H1 (cell line): ENCODE measurements at regions not wholly inside any gene's neighbourhood (a gene's known extent, or its start where the extent isn't known, plus 50 kb on each side); places are given as distances from the start of the nearest gene placed in this dataset.

Source experiments
- CTCF ChIA-PET: fragments of 300-600 bp; sonication (Branson Sonifier 250); formaldehyde crosslinking; loops from one replicate; lab custom pipeline; 2021; ENCODE audit not compliant: partially characterized antibody; lab: Charles Lee
- POLR2A ChIA-PET: fragments of 300-600 bp; sonication (Branson Sonifier 250); formaldehyde crosslinking; loops from one replicate; lab custom pipeline; 2021; ENCODE audit warnings: inconsistent platforms; ENCODE audit not compliant: partially characterized antibody; lab: Charles Lee
- DNase-seq, 2 experiments: peaks; one replicate each; pipeline versions ENCODE4 v3.0.0 to v3.0.0-alpha.2; 2010 to 2022; ENCODE audit warnings: low spot score in 2 of 2, low read depth in 1 of 2, mixed read lengths in 1 of 2
- FAIRE-seq: peaks from 2 replicates; lab custom pipeline; 2011; peaks lifted over from hg19 to GRCh38; lab: Jason Lieb, UNC
- H2AFZ ChIP-seq: 2 replicates; pipeline ENCODE4 v1.8.1; 2012; ENCODE audit warnings: low read length, inconsistent platforms
- H2AK5ac ChIP-seq: 2 replicates; pipeline ENCODE4 v1.6.1; 2013; ENCODE audit warnings: low read depth, low read length
- H2BK120ac ChIP-seq: replicated peaks from 2 replicates; pipeline ENCODE3; 2013; ENCODE audit warnings: low read depth, low read length, inconsistent platforms
- H2BK12ac ChIP-seq: 2 replicates; pipeline ENCODE4 v1.6.1; 2013; ENCODE audit warnings: low read depth, low read length
- H2BK15ac ChIP-seq: 2 replicates; pipeline ENCODE4 v1.6.1; 2013; ENCODE audit warnings: low read length
- H2BK20ac ChIP-seq: 2 replicates; pipeline ENCODE4 v1.6.1; 2013; ENCODE audit warnings: low read length
- H2BK5ac ChIP-seq: 2 replicates; pipeline ENCODE4 v1.6.1; 2013; ENCODE audit warnings: low read depth, low read length
- H3K14ac ChIP-seq: 2 replicates; pipeline ENCODE4 v1.6.1; 2013; ENCODE audit warnings: inconsistent platforms; ENCODE audit not compliant: insufficient read length
- H3K18ac ChIP-seq: 2 replicates; pipeline ENCODE4 v1.6.1; 2013; ENCODE audit warnings: low read length; ENCODE audit errors: extremely low read depth
- H3K23ac ChIP-seq: 2 replicates; pipeline ENCODE4 v1.6.1; 2013; ENCODE audit warnings: inconsistent platforms; ENCODE audit not compliant: insufficient read length
- H3K23me2 ChIP-seq: 2 replicates; pipeline ENCODE4 v1.6.1; 2013; ENCODE audit warnings: low read depth, low read length
- H3K27ac ChIP-seq: 2 replicates; pipeline ENCODE4 v1.6.1; 2011; ENCODE audit warnings: low read depth, low read length, inconsistent platforms
- H3K27me3 ChIP-seq, 4 experiments: replicated peaks in 1 of 4; 1 replicate in 1 of 4; 2 replicates in 3 of 4; pipeline versions ENCODE4 v1.6.1 to v1.8.1; 2011 to 2013; ENCODE audit warnings: low read length in 3 of 4, mild to moderate bottlenecking in 3 of 4, inconsistent platforms in 2 of 4, mixed read lengths in 2 of 4, moderate library complexity in 1 of 4; ENCODE audit not compliant: control insufficient read depth in 3 of 4, insufficient read depth in 3 of 4; ENCODE audit errors: extremely low read depth in 1 of 4
- H3K36me3 ChIP-seq, 4 experiments: 2 replicates each; pipeline versions ENCODE4 v1.6.1 to v1.8.1; 2011 to 2013; ENCODE audit warnings: mild to moderate bottlenecking in 4 of 4, low read length in 3 of 4, moderate library complexity in 2 of 4, control low read depth in 1 of 4, inconsistent platforms in 1 of 4; ENCODE audit not compliant: insufficient read depth in 4 of 4, control insufficient read depth in 2 of 4
- H3K4ac ChIP-seq: replicated peaks from 2 replicates; pipeline ENCODE3; 2013; ENCODE audit warnings: low read length, low read depth, mixed read lengths, inconsistent platforms; ENCODE audit not compliant: insufficient read length
- H3K4me1 ChIP-seq, 4 experiments: replicated peaks in 1 of 4; 1 replicate in 1 of 4; 2 replicates in 3 of 4; pipeline versions ENCODE4 v1.6.1 to v1.8.1; 2011 to 2013; ENCODE audit warnings: low read length in 3 of 4, inconsistent platforms in 2 of 4, mixed read lengths in 1 of 4; ENCODE audit not compliant: insufficient read depth in 4 of 4, control insufficient read depth in 3 of 4
- H3K4me2 ChIP-seq, 2 experiments: 2 replicates each; pipeline versions ENCODE4 v1.6.1 to v1.8.1; 2011 to 2013; ENCODE audit warnings: low read depth in 2 of 2, low read length in 2 of 2, control low read depth in 1 of 2, inconsistent platforms in 1 of 2, mild to moderate bottlenecking in 1 of 2; ENCODE audit not compliant: insufficient read depth in 1 of 2
- H3K4me3 ChIP-seq, 4 experiments: fragments of 200-600, 300-600 bp in 1 of 4; sonication (generic), shearing (Covaris generic), sonication (Bioruptor Twin) in 1 of 4; 2 replicates each; pipeline versions ENCODE4 v1.5.1 to v1.8.1; 2011 to 2016; ENCODE audit warnings: low read length in 4 of 4, low read depth in 3 of 4, control low read depth in 2 of 4, inconsistent platforms in 2 of 4, mild to moderate bottlenecking in 2 of 4, mixed read lengths in 1 of 4, moderate library complexity in 1 of 4; ENCODE audit not compliant: insufficient read depth in 2 of 4; ENCODE audit errors: extremely low read depth in 1 of 4
- H3K56ac ChIP-seq: replicated peaks from 2 replicates; pipeline ENCODE3; 2013; ENCODE audit warnings: low read depth, mild to moderate bottlenecking, mixed read lengths, low read length, inconsistent platforms; ENCODE audit not compliant: insufficient read length
- H3K79me1 ChIP-seq: 2 replicates; pipeline ENCODE4 v1.6.1; 2013; ENCODE audit warnings: low read depth, low read length, control low read depth
- H3K79me2 ChIP-seq, 2 experiments: 2 replicates each; pipeline versions ENCODE4 v1.6.1 to v1.8.1; 2012 to 2013; ENCODE audit warnings: low read length in 2 of 2, mild to moderate bottlenecking in 2 of 2, inconsistent platforms in 1 of 2; ENCODE audit not compliant: insufficient read depth in 2 of 2, control insufficient read depth in 1 of 2
- H3K9ac ChIP-seq, 4 experiments: replicated peaks in 1 of 4; 1 replicate in 1 of 4; 2 replicates in 3 of 4; pipeline versions ENCODE4 v1.6.1 to v1.8.1; 2011 to 2013; ENCODE audit warnings: low read depth in 3 of 4, low read length in 3 of 4, control low read depth in 2 of 4, mild to moderate bottlenecking in 2 of 4, moderate library complexity in 2 of 4, inconsistent platforms in 1 of 4; ENCODE audit errors: extremely low read depth in 1 of 4
- H3K9me3 ChIP-seq, 2 experiments: 2 replicates each; pipeline versions ENCODE4 v1.6.1 to v1.8.1; 2012 to 2013; ENCODE audit warnings: mild to moderate bottlenecking in 2 of 2, moderate library complexity in 2 of 2, control low read depth in 1 of 2, inconsistent platforms in 1 of 2, low read depth in 1 of 2, low read length in 1 of 2, mixed read lengths in 1 of 2; ENCODE audit not compliant: insufficient read depth in 2 of 2
- H4K20me1 ChIP-seq, 2 experiments: replicated peaks in 1 of 2; 2 replicates each; pipeline versions ENCODE3 to v1.8.1; 2011 to 2013; ENCODE audit warnings: inconsistent platforms in 2 of 2, low read length in 2 of 2, mild to moderate bottlenecking in 1 of 2; ENCODE audit not compliant: insufficient read depth in 2 of 2, control insufficient read depth in 1 of 2
- H4K5ac ChIP-seq: 2 replicates; pipeline ENCODE4 v1.6.1; 2013; ENCODE audit warnings: low read length, low read depth, mixed read lengths, inconsistent platforms; ENCODE audit not compliant: insufficient read length
- H4K8ac ChIP-seq: 2 replicates; pipeline ENCODE4 v1.8.0; 2013; ENCODE audit warnings: mild to moderate bottlenecking, moderate library complexity, low read length, inconsistent platforms; ENCODE audit not compliant: insufficient read depth; ENCODE audit errors: extremely low read depth
- H4K91ac ChIP-seq: replicated peaks from 2 replicates; pipeline ENCODE3; 2013; ENCODE audit warnings: low read length, mixed read lengths, inconsistent platforms; ENCODE audit not compliant: insufficient read length
- BCL11A ChIP-seq, 2 experiments: IDR thresholded peaks; one replicate each; pipeline ENCODE4 v1.6.1; 2011; ENCODE audit warnings: low read depth in 2 of 2, low read length in 2 of 2, mild to moderate bottlenecking in 2 of 2
- CHD1 ChIP-seq: IDR thresholded peaks from 2 replicates; pipeline ENCODE4 v1.6.1; 2012; ENCODE audit warnings: low read depth, low read length, improper control_type of control experiment
- EZH2 ChIP-seq: fragments of 200-600 bp; sonication (generic); IDR thresholded peaks from 2 replicates; pipeline ENCODE4 v1.7.1; 2012; ENCODE audit warnings: low read depth, mild to moderate bottlenecking, moderate library complexity, low read length, inconsistent platforms; ENCODE audit not compliant: severe bottlenecking
- JUN ChIP-seq: IDR thresholded peaks from 2 replicates; pipeline ENCODE4 v1.6.1; 2011; ENCODE audit warnings: low read depth, mild to moderate bottlenecking, improper control_type of control experiment, low read length
- KDM1A ChIP-seq: fragments of 200-600, 300-600 bp; sonication (generic); IDR thresholded peaks from 2 replicates; pipeline ENCODE4 v1.7.1; 2016; ENCODE audit warnings: mild to moderate bottlenecking, low read length, borderline replicate concordance
- NRF1 ChIP-seq: IDR thresholded peaks from 2 replicates; pipeline ENCODE4 v1.6.1; 2011; ENCODE audit warnings: mild to moderate bottlenecking, low read depth, low read length, improper control_type of control experiment
- PHF8 ChIP-seq: fragments of 200-600 bp; sonication (generic); conservative IDR thresholded peaks from 2 replicates; pipeline ENCODE4 v1.7.1; 2012; ENCODE audit warnings: low read depth, mild to moderate bottlenecking, inconsistent platforms, low read length, moderate library complexity
- RNF2 ChIP-seq: fragments of 200-900, 300-1000 bp; sonication (generic); IDR thresholded peaks from 2 replicates; pipeline ENCODE4 v1.7.1; 2016; ENCODE audit warnings: borderline replicate concordance, low read depth, mild to moderate bottlenecking, antibody characterized with exemption, low read length; ENCODE audit not compliant: poor library complexity, severe bottlenecking; ENCODE audit errors: missing control alignments
- WGBS, 2 experiments: shearing (Covaris generic) in 1 of 2; methylation state at CpG; one replicate each; pipeline versions ENCODE4 v1.1.6 to v1.1.7; 2013 to 2015; ENCODE audit warnings: low lambda C conversion rate in 2 of 2, mixed read lengths in 2 of 2, inconsistent platforms in 1 of 2, low coverage in 1 of 2, missing lambda C conversion rate in 1 of 2; ENCODE audit not compliant: insufficient replicate concordance in 2 of 2, insufficient coverage in 1 of 2, insufficient read length in 1 of 2; ENCODE audit errors: extremely low coverage in 1 of 2, missing lambda C conversion rate in 1 of 2; 5-methylcytosine and 5-hydroxymethylcytosine counted together

- DNase-seq (no peak), FAIRE-seq (no peak)
- Histone ChIP-seq H3K4ac (no peak overlapping the region), H3K14ac (no peak overlapping the region), H4K20me1 (no peaks in the 10 kb centered on the region), H3K4me3 (no peak overlapping the region), H3K4me1 (no peaks in the 10 kb centered on the region), H3K56ac (no peak overlapping the region), H2BK5ac (no peak overlapping the region), H4K8ac (no peak overlapping the region), H3K79me2 (no peaks in the 10 kb centered on the region), H4K91ac (no peak overlapping the region), H3K79me1 (no peaks in the 10 kb centered on the region), H2BK15ac (no peak overlapping the region), H2AK5ac (no peak overlapping the region), H3K23ac (no peak overlapping the region), H3K27ac (no peak overlapping the region), H2BK12ac (no peak overlapping the region), H2BK20ac (no peak overlapping the region), H3K36me3 (no peaks in the 10 kb centered on the region), H3K27me3 (no peaks in the 10 kb centered on the region), H2AFZ (no peak overlapping the region), H3K18ac (no peak overlapping the region), H3K9me3 (peaks cover 48 to 61% of the 10 kb centered on the region in 2 experiments), H3K23me2 (no peaks in the 10 kb centered on the region), H3K9ac (no peak overlapping the region), H2BK120ac (no peak overlapping the region), H3K4me2 (no peak overlapping the region), H4K5ac (no peak overlapping the region)
- TF ChIP-seq KDM1A, result no peak
- no peak for TF ChIP-seq RNF2
- no peak for TF ChIP-seq EZH2
- TF ChIP-seq BCL11A (IDR thresholded peaks at IDR 0.05; ENCODE audit: low read depth in 2 of 2, low read length in 2 of 2), result no peak
- no peak for TF ChIP-seq NRF1
- TF ChIP-seq PHF8, result no peak
- no peak for TF ChIP-seq CHD1
- TF ChIP-seq JUN, result no peak
- ChIA-PET POLR2A (no interaction called here), CTCF (no interaction called here)
- 93% methylated on average over 3 of the region's 3 CpGs; no CpG with 5 or more reads in 1 of the 2 experiments for WGBS, 2 experiments
These were observed 409.7 kb downstream of the SOCS6 start for GRCh38 chr18:70698574-70698973.
